Endodermal cell (in vitro differentiated cells): ENCODE measurements at regions not wholly inside any gene's neighbourhood (a gene's known extent, or its start where the extent isn't known, plus 50 kb on each side); places are given as distances from the start of the nearest gene placed in this dataset.

Experiments used
- DNase-seq: peaks from one replicate; pipeline ENCODE4 v3.0.0-alpha.2; 2017
- H3K27ac ChIP-seq: 2 replicates; pipeline ENCODE4 v1.5.1; 2013; ENCODE audit warnings: mild to moderate bottlenecking, low read depth, low read length, moderate library complexity
- H3K27me3 ChIP-seq: 2 replicates; pipeline ENCODE4 v1.6.1; 2013; ENCODE audit warnings: mild to moderate bottlenecking, low read length, moderate library complexity; ENCODE audit not compliant: insufficient read depth, control insufficient read depth, poor library complexity, severe bottlenecking
- H3K36me3 ChIP-seq: 2 replicates; pipeline ENCODE4 v1.7.0; 2013; ENCODE audit warnings: mild to moderate bottlenecking, low read length, moderate library complexity; ENCODE audit not compliant: control insufficient read depth, insufficient read depth
- H3K4me1 ChIP-seq: one replicate; pipeline ENCODE4 v1.7.0; 2013; ENCODE audit warnings: low read length; ENCODE audit not compliant: control insufficient read depth, insufficient read depth
- H3K4me3 ChIP-seq: 2 replicates; pipeline ENCODE4 v1.5.1; 2013; ENCODE audit warnings: mild to moderate bottlenecking, low read length, moderate library complexity
- H3K9ac ChIP-seq: 2 replicates; pipeline ENCODE4 v1.6.1; 2013; ENCODE audit warnings: mild to moderate bottlenecking, low read length, moderate library complexity; ENCODE audit not compliant: poor library complexity, severe bottlenecking; ENCODE audit errors: extremely low read depth
- H3K9me3 ChIP-seq: 2 replicates; pipeline ENCODE4 v1.6.1; 2013; ENCODE audit warnings: mild to moderate bottlenecking, low read length, moderate library complexity; ENCODE audit not compliant: control insufficient read depth
- H3K27ac Mint-ChIP-seq: 2 replicates; pipeline ENCODE4 v1.8.0; 2020; ENCODE audit warnings: mixed read lengths
- H3K27me3 Mint-ChIP-seq: 2 replicates; pipeline ENCODE4 v1.8.0; 2021; ENCODE audit warnings: mild to moderate bottlenecking, mixed read lengths; ENCODE audit not compliant: insufficient read depth
- H3K36me3 Mint-ChIP-seq: 2 replicates; pipeline ENCODE4 v1.8.0; 2020; ENCODE audit warnings: low read depth, mixed read lengths
- H3K4me1 Mint-ChIP-seq: 2 replicates; pipeline ENCODE4 v1.8.0; 2020; ENCODE audit warnings: mixed read lengths
- H3K4me3 Mint-ChIP-seq: 2 replicates; pipeline ENCODE4 v1.8.0; 2020; ENCODE audit warnings: mild to moderate bottlenecking, moderate library complexity, mixed read lengths
- H3K9me3 Mint-ChIP-seq: 2 replicates; pipeline ENCODE4 v1.8.0; 2020; ENCODE audit warnings: mild to moderate bottlenecking, mixed read lengths
- CTCF ChIP-seq: fragments of 200-600 bp; sonication (generic); conservative IDR thresholded peaks from 2 replicates; pipeline ENCODE4 v1.5.0; 2021; ENCODE audit warnings: antibody characterized with exemption, mild to moderate bottlenecking
- WGBS, 2 experiments: methylation state at CpG; one replicate each; pipeline versions ENCODE4 v1.1.5 to v1.1.7; 2013; ENCODE audit warnings: missing lambda C conversion rate in 2 of 2, mixed read lengths in 1 of 2; ENCODE audit not compliant: insufficient coverage in 1 of 2, insufficient read length in 1 of 2; 5-methylcytosine and 5-hydroxymethylcytosine counted together

GRCh38 chr2:224142397-224143312, 103.6 kb upstream of the SERPINE2 start:
- Mint-ChIP-seq H3K9me3 (peaks cover 8% of the 10 kb centered on the region), H3K27me3 (no peaks in the 10 kb centered on the region), H3K4me1 (peaks cover 30% of the 10 kb centered on the region), H3K4me3 (no peak overlapping the region), H3K27ac (no peak overlapping the region), H3K36me3 (no peaks in the 10 kb centered on the region)
- 85 to 96% methylated on average over 3 to 4 of the region's 4 CpGs for WGBS, 2 experiments
- Histone ChIP-seq H3K27ac (no peak overlapping the region), H3K36me3 (no peaks in the 10 kb centered on the region), H3K4me3 (no peak overlapping the region), H3K9me3 (peaks cover 8% of the 10 kb centered on the region), H3K27me3 (no peaks in the 10 kb centered on the region), H3K9ac (no peak overlapping the region), H3K4me1 (peaks cover 15% of the 10 kb centered on the region)
- no peak for TF ChIP-seq CTCF
- DNase-seq, result no peak

- H3K9ac ChIP-seq, result no peak overlapping the region
- Mint-ChIP-seq H3K36me3 (no peaks in the 10 kb centered on the region), H3K9me3 (peaks cover 8% of the 10 kb centered on the region), H3K4me1 (peaks cover 18% of the 10 kb centered on the region), H3K27ac (no peak overlapping the region), H3K4me3 (no peak overlapping the region), H3K27me3 (no peaks in the 10 kb centered on the region)
- peaks cover 12% of the 10 kb centered on the region for H3K4me1 ChIP-seq
- no peak overlapping the region for H3K27ac ChIP-seq
- no peak overlapping the region for H3K4me3 ChIP-seq
- no peak for DNase-seq
- no peaks in the 10 kb centered on the region for H3K27me3 ChIP-seq
- no peak for TF ChIP-seq CTCF
- H3K36me3 ChIP-seq, result no peaks in the 10 kb centered on the region
- 91 to 97% methylated on average over 4 of the region's 4 CpGs for WGBS, 2 experiments
- peaks cover 8% of the 10 kb centered on the region for H3K9me3 ChIP-seq
Observed at GRCh38 chr2:224141304-224141703, 102.2 kb upstream of the SERPINE2 start.

GRCh38 chr2:224137208-224137607, 98.1 kb upstream of the SERPINE2 start:
- peaks cover 8% of the 10 kb centered on the region for H3K9me3 Mint-ChIP-seq
- peaks cover 8% of the 10 kb centered on the region for H3K9me3 ChIP-seq
- no peaks in the 10 kb centered on the region for H3K27me3 Mint-ChIP-seq
- peaks cover 9% of the 10 kb centered on the region for H3K4me1 Mint-ChIP-seq
- no peak for TF ChIP-seq CTCF
- H3K9ac ChIP-seq, result no peak overlapping the region
- 100% methylated on average over 1 of the region's 1 CpG for WGBS, 2 experiments
- H3K36me3 ChIP-seq, result no peaks in the 10 kb centered on the region
- no peak overlapping the region for H3K4me3 Mint-ChIP-seq
- no peaks in the 10 kb centered on the region for H3K36me3 Mint-ChIP-seq
- no peak overlapping the region for H3K4me3 ChIP-seq
- no peak for DNase-seq
- no peaks in the 10 kb centered on the region for H3K27me3 ChIP-seq
- no peak overlapping the region for H3K27ac ChIP-seq
- no peak overlapping the region for H3K27ac Mint-ChIP-seq
- H3K4me1 ChIP-seq, result peaks cover 3% of the 10 kb centered on the region
